Hematopoietic multipotent progenitor cell treated with erythropoietin and hydrocortisone succinate and interleukin-3 and kit ligand, for 15 days (in vitro differentiated cells): ENCODE measurements at regions not wholly inside any gene's neighbourhood (a gene's known extent, or its start where the extent isn't known, plus 50 kb on each side); places are given as distances from the start of the nearest gene placed in this dataset.

Experiments used
- DNase-seq: peaks from one replicate; pipeline ENCODE4 v3.0.0-alpha.2; 2015; ENCODE audit warnings: low spot score

DNA sequence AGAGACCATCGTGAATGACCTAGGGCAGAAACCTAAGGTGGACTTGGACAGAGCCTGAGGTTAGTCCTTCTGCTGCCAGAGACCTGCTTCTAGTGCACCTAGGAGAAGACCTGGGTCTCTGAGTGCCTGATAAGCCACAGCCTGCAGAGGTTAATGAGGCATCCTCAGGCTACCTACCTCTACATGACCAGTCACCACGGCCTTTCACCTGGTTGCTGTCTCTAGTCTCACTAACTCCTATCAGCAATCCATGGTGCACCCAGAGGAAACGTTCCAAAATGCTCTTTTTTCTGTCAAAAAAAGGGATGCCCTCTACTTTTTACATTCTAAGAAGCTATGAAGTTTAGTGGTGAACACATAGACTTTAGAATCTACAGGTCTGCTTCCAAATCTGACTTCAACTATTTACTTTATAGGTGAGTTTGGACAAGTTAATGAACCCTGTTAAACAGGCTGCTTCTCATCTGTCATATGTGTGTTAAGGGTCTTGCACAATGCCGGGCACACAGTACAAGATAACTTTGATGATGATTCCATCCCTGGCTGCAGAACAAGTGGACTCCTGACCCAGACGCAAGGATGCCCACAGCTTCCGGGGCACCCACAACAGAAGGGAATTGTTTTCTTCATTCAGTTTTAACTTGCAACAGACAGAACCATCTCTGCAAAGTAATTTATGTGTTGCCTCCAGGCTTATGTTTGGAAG is 469.9 kb upstream of the CDH5 start:
- DNase-seq = no peak

DNA sequence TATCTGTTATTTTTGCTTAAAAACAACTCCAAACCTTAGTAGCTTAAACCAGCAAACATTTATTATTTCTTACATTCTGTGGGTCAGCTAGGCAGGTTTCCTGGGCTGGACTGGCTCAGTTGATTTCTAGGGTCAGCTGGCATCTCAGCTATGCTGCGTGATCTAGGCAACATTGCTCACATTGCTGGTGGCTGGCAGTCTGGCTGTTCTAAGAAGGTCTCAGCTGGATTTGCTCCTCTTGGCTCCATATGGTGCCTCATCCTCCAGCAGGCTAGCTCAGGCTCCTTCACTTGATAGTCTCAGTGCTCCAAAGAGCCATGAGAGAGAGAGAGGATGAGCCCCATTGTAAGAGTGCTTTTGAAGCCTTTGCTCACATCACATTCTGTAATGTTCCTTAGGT is 470.6 kb upstream of the CDH5 start:
- DNase-seq = no peak

DNA sequence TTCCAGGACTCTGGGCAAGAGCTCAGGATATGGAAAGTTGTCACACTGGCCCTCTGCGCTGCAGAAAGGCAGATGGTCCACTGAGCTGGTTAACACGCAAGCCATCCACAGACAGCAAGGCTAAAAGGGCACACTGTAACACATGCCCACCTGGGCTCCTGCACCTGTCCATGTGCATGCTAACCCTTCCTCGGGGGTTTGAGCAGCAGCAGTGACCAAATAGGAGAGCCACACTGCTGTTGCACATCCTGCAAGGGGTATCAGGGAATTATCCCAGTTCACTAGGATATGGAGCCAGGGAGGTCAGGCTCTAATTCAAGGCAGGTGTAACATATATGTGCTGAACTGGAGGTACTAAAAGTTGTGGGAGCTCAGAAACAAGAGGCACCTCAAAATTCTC is 471.0 kb upstream of the CDH5 start:
- DNase-seq = no peak

GRCh38 chr16:65890203-65890602 is 476.3 kb upstream of the CDH5 start:
- DNase-seq = no peak

GRCh38 chr16:65889533-65889966 is 476.9 kb upstream of the CDH5 start:
- DNase-seq = no peak

DNA sequence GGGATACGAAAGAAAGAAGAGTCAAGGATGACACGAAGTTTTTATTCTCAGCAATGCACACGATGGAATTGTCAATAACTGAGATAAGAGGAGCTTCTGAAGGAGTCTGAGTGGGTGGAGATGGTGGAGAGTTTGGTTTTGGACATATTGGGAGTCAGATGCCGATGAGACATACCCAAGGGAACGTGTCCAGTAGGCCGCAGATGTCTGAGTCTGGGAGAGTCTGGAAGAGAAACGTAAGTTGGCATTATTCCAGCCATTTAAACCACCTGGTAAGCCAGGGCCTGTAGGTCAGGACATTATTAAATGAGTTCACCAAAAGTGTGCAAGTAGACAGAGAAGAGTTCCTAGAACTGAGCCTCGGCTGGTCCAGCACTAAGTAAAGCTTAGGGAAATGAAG is 478.3 kb upstream of the CDH5 start:
- DNase-seq = no peak

DNA sequence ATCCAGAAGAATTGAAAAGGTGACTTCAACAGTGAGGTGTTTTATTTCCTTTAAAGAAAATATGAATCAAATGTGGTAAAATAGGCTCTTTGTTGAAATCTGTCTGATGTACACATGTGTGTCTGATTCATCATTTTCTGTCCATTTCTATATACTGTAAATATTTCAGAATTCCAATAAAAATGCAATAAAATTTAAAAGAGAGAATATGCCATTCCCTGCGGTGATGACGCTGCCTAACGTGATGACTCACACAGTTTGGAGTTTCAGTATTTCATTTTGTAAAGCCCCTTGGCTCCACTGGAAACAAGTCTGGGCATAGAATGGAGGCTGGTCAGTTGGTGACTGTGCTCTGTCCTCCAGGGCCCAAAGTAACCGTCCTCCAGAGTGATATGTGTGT is 482.5 kb upstream of the CDH5 start:
- no peak for DNase-seq

GRCh38 chr16:65878347-65878746 is 488.1 kb upstream of the CDH5 start:
- no peak for DNase-seq

DNA sequence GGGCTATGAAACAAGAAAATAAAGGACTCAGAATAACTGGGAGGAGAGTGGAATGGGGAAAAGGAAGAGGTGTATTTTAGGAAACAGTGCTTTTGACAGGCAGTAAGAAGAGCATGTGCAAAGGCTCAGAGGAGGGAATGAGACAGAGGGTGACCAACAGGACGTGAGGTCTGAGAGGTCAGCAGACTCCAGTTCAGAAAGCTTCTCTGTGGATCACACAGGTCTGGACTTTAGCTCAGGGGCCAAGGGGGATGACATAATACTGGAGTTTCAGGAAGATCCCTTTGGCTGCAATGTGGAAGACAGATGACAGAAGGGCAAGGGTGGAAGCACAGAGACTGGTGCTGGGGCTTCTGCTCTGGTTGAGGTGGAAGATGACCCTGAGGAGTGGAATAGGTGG is 489.9 kb upstream of the CDH5 start:
- no peak for DNase-seq

GRCh38 chr16:65876056-65876408 is 490.5 kb upstream of the CDH5 start:
- DNase-seq = no peak

DNA sequence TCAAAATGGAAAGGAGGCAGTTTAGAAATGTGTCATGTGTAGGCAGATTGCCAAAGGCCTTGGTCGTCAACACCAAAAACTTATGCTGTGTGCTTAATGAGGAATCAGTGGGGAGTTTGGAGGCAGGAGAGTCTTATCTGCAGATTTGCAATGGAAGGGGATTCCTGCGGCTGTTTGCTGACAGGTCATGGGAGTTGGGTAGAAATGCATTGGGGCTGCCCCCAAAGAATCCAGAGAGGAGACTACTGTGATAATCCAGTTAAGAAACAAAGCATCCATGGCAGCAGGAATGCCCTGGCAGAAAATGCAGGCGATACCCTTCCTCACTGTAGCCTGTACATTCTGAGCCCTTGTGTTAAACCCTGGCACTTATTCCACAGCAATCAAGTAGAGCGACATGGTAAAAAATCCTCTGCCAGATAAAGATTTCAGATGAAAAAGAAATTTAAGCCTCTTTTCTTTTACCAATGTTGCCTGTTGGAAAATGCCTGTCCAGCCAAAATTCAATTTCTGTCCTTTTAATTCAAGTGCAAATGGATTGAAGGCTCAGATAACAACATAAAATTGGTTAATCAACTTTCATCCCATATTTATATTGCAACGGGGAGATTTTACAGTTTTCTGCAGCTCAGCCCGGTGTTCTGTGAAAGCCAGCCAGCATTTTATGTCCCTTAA is 491.0 kb upstream of the CDH5 start:
- DNase-seq = no peak

- no peak for DNase-seq
Observed at GRCh38 chr16:65869261-65869660, 497.2 kb upstream of the CDH5 start.

DNA sequence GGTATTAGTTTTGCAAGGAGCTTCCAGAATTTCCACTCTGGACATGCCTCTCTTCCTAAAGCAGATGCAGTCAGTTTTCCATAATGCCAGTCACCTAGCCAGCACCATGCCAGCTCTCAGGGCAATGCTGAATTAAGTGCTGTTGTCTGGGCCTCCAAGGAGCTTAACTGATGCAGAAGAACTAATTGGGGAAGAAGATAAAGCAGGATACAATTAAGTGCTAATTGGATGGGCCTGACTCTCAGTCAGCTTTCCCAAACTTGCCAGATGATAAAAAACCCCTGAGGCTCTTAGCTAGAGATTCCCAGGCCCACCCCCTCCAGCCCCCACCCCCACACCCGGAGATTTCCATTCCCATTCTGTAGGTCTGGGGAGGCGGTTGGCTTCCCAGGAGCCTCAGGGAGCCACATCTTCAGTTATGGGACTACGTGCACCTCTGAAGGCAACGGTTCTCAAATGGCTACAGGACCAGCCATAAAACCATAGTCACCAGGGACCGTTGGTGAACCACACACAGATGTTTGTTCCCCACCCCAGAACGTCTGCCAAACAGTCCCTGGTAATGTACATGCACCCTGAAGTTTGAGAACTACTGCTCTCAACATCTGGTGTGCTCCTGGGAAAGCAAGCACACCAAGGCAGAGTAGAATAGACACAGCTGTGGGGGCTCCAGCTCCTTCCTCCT is 499.1 kb upstream of the CDH5 start:
- DNase-seq = no peak

- no peak for DNase-seq
Observed at GRCh38 chr16:65863236-65863635, 503.3 kb upstream of the CDH5 start.

GRCh38 chr16:65861131-65861731 is 505.3 kb upstream of the CDH5 start:
- DNase-seq = no peak

DNA sequence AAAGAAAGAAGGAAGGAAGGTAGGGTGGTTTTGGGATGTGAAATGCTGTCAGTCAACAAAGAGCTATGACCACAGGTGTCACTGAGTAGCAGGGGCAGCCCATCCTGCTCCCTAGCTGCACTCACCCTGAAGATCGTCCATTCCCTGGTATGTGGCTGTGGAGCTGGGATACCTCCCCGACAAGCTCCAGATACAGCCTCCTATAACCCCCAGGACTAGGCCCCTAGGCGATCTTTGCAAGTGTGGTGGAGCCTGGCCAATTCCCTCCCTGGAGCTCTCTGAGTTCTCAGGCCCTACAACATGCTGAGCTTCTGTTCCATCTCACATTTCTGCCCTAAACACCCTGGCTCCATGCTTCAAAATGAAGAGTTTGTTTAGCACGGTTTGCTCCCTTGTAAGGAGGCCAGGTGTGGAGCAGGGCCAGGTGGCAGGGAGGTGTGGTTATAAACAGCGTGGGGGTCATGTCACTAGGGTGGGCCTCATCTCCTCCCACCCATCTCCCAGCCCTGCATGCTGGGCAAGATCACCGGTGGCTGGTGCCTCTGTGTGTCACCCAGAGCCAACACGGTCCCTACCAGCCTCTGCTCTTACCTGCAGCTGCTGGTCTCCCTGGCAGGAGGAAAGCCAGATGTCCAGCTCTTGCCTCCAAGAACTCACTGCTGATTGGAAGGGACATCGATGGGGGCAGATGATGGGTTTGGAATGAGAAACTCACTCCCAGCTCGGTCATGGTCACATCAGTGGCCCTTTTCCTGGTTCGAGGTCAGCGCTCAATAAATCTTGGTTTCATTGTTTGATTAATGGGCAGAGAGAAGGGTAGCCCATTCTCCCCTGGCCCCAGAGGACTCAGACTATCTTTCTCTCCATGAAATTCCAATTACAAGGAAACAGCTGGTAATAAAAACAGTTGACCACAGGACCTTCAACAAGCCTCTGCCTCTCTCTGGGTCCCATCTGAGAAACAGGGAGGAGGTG is 511.0 kb upstream of the CDH5 start:
- no peak for DNase-seq

DNA sequence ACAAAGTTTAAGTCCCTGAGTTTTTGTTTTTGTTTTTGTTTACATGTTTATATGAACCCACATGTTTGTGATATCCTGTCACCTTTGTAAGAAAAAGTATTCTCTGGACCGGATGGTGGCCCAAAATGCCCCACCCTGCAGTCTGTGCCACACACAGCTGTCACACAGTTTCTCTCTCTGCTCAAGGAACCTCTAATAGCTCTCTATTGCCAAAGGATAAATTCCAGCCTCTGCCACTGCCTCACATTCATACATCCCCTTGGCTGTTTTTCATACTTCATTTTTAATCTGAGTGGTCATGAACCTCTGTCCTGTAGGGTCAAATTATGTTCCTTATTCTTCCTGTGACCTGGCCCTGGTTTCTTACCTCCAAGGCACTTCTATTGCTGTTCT is 520.3 kb upstream of the CDH5 start:
- no peak for DNase-seq

GRCh38 chr16:65845466-65846209 is 520.9 kb upstream of the CDH5 start:
- no peak for DNase-seq

DNA sequence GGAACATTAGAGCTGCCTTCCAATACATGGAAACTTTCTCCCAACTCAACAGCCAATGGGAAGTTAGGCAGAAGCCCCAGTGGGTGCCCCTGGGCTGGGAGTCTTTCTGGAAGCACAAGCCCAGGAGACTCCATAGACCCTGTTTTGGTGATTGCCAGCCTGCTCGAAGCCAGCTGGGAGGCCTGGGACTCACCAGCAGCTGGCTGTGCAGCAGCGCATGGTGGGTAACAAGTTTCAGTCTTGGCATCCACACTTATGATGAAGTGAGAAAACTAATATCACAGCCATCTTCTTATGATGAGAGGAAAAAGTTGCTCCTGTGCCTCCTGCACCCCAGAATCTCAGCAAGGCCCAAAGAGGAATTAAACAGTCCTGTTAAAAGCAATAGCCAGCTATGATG is 522.5 kb upstream of the CDH5 start:
- no peak for DNase-seq

DNA sequence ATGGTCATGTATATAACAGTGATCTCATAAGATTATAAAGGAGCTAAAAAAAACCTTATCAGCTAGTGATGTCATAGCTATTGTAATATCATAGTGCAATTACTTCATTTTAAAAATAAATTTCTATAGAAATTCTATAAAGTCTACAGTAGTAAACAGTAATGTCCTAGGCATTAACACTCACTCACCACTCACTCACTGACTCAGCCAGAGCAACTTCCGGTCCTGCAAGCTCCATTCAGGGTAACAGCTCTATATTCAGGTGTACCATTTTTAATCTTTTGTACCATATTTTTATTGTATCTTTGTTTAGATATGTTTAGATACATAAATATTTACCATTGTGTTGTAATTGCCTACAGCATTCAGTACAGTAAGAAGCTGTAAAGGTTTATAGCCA is 524.4 kb upstream of the CDH5 start:
- DNase-seq = no peak

DNA sequence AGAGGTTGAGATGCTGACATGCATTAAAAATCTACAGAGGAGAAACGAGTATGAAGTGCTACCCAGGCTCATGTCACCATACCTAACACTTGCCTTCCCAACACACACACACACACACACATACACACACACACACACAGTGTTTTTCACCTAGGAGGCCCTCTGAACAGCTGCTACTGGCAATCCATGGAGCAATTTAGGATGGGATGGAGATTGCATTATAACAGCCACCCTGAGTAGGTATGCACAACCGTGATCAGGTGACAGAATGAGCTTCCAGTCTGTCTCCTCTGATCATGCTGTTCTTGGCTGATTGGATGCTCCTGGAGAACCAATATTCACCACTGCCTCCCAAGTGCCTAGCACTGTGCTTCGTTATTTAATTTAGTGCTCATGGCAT is 528.5 kb upstream of the CDH5 start:
- DNase-seq = no peak
